Right hindlimb (tissue), 1 donor: ENCODE measurements at regions not wholly inside any gene's neighbourhood (a gene's known extent, or its start where the extent isn't known, plus 50 kb on each side); places are given as distances from the start of the nearest gene placed in this dataset.

ENCODE experiments used
- DNase-seq: peaks from one replicate; pipeline ENCODE4 v3.0.0-alpha.2; 2018

DNA sequence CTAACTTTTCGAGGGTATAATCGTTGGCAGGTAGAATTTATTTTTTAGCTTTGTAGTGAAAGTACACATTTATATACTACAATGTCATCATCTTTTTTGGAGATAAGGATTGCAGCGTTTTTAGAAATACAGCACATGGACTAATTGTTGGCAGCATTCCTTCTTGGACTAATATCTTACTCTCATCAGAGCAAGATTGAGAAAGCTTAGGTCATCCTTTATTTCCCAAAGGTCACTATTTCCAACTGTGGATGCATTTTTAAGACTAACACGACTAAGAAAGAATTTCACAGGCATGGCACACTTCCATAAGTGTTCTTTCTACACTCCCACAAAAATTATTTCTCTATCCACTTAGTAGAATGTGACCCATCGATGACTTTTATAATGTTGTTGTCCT, 732.3 kb downstream of the NCAM2 start:
- DNase-seq = no peak

DNA sequence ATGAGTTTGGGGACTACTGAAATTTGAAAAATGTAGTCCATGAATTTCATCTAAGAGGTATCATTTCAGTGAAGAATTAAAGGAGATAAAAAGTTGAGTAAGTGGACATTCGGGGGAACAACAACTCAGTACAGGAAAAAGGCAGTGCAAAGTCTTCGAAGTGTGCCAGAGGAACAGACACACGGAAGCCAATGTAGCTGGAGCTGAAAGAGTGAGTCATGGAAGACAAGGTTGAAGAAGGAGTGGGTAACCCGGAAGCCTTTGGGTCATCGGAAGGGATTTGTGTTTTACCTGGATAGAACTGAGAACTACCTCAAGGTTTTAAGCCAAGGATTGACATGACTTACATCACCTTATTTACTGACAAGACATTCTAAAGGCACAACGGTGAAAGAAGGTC, 733.4 kb downstream of the NCAM2 start:
- DNase-seq = no peak

DNA sequence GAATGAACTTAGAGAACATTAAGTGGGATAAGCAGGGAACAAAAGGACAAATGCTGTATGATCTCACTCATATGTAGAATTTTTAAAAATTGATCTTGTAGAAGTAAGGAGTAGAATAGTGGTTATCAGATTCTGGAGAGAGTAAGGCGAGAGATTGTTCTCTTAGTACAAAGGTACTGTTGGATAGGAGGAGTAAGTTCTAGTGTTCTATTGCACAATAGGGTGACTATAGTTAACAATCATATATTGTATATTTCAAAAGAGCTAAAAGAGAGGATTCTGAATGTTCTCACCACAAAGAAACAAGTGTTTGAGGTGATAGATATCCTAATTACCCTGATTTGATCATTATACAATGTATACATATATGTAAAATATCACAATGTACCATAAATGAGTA, 735.9 kb downstream of the NCAM2 start:
- no peak for DNase-seq

DNA sequence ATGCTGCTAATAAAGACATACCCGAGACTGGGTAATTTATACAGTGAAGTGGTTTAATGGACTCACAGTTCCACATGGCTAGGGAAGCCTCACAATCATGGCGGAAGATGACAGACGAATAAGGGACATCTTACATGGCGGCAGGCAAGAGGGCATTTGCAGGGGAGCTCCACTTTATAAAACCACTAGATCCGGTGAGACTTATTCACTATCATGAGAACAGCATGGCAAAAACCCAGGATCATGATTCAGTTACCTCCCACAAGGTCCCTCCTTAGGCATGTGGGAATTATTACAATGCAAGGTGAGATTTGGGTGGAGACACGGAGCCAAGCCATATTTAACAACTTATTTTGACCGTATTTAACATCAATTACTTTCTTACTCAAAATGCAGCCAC, 739.0 kb downstream of the NCAM2 start:
- DNase-seq = no peak

DNA sequence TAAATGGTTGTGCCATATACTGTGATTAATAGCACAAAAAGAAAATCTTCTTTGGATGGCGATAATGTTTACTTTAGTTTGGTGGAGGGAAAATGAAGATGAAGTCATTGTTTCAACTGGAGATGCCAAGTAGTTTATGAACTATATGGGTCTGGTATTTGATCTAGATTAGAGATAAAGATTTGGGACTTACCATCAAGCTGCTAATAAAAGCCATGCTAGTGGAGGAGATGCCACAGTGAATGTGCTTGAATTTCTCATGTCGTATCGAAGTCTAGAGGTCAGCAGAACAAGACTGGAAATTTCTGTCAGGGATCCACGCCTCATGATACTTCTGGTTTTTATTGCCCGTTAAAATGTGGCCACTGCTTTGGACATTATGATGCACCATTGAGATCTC, 742.0 kb downstream of the NCAM2 start:
- no peak for DNase-seq

DNA sequence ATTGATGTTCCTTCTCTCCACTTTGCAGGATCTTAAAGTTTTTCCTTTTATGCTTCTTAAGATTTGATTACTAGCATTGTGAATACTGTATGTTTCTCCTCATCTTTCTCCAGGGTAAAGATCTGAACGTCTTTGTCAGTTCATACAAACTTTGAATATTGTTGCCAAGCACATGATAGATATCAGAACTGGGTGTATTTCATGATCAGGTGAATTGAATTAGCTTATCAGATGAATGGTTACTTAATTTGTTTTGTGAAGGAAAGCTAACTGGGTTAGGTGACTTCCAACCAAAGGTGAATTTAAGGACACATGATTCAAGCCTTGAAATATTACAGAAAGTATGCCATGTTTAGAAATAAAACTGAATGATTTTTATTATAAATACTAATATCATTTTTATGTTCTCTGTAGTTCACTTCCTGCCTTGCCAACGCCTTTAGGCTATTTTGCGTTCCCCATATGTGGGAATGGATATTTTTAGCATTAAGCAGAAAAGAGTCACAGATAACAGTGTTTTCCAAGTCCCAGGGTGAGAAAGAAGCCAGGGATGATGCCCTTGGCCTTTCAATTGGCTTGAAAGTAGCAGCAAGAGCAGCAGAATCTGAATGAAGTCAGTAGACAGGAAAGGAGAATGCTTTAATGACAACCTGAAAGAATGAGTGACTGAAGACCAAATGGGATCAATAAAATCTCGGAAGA, 752.1 kb downstream of the NCAM2 start:
- no peak for DNase-seq

DNA sequence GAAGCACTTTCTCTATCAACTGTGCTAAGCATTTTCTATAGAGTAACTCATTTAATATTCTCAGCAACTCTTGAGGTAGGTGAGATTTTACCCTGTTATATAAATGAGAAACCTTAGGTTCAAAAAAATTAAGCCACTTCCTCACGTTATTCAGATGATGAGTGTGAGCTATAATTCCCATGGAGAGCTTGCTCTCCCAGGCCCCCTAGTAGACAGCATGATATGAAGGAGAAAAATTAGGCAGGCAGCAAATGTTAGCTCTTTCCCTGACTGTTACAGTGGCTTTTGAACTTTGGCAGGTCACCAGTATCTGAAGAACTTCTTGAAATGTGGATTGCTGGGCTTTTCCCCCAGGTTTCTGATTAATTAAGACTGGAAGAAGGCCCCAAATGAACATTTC, 753.1 kb downstream of the NCAM2 start:
- no peak for DNase-seq

DNA sequence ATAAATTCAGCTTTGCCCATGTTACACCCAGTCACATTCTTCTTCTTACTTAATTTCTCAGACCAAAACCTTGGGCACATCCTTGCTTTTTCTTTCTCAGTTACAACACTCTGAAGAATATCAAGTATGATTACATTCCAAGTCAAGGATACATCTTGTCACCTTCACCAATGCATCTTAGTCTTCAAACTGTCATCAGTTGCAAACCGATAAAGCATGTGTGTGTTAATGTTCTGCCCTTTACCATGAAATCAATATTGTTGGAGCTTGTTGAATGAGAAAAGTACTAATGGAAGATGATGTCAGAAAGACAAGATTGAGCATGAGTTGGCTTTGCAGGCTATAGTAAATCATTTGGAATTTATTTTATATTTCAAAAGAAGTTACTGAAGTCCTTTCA, 764.6 kb downstream of the NCAM2 start:
- no peak for DNase-seq

DNA sequence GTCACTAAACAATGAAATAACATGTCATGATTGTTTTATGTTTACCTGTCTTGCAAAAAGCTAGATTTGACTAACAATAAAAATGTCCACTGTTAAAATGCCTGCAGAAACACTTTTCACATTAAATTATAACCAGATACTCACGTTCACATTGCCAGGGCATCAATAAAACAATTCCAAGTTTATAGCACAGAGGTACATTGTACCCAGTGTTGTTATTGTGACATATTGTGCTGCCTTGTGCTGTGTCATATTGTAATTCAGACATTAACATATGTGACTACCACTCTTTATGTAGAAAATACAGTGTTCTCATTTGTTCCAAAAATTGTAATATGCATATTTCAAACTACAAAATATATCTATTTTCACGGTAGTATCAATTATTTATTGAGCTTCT, 766.1 kb downstream of the NCAM2 start:
- DNase-seq = no peak

DNA sequence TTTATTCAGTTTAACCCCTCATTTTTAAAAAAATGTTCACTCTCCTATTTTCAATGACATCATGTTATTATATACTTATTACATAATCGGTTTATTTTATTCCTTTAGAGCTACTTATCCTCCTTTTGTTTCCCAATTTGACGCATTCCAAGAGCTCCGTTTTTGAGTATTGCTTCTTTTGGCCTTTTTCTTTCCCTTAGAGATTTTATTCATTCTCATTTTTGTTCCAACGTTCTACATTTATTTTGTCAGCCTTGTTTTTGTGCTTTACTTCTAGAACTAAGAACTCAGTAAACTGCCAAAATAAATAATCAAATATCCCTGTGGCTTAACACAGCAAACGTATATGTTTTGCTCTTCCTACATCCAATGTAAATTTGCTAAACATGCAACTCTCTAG, 769.1 kb downstream of the NCAM2 start:
- no peak for DNase-seq

DNA sequence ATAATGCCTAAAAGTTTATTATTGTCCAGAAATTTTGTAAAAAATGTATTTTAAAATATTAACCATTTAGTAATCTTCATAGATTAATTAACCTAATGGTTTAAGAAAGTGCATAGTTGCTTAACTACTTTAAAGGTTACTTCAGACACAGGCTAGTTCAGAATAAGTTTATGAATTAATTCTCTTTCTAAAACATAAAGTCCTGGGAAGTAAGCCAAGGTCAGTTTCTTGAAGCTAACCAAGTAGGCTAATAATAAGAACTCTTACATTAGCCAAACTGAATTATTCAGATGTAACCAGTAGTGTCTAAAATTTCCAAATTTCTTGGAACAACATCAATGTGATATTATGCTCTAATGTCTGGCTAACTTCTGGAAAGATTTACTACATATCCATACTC, 790.4 kb downstream of the NCAM2 start:
- no peak for DNase-seq

DNA sequence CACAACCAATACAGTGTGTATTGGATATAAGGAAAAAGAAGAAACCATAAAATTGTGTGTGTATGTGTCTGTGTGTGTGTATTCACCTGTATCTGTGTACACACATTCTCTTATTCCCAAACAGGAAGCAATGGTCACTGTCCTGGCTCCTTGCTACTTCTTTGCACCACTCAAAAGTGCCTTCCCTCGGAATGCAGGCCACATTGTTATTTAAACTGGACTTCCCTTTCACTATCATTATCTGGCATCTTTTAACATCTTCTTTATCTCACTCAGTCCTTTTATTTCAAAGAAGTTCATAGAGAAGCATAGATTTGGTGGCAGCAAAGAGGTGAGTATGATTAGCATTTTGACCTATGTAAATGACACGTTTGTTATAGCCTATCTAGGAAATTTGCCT, 803.7 kb downstream of the NCAM2 start:
- no peak for DNase-seq

DNA sequence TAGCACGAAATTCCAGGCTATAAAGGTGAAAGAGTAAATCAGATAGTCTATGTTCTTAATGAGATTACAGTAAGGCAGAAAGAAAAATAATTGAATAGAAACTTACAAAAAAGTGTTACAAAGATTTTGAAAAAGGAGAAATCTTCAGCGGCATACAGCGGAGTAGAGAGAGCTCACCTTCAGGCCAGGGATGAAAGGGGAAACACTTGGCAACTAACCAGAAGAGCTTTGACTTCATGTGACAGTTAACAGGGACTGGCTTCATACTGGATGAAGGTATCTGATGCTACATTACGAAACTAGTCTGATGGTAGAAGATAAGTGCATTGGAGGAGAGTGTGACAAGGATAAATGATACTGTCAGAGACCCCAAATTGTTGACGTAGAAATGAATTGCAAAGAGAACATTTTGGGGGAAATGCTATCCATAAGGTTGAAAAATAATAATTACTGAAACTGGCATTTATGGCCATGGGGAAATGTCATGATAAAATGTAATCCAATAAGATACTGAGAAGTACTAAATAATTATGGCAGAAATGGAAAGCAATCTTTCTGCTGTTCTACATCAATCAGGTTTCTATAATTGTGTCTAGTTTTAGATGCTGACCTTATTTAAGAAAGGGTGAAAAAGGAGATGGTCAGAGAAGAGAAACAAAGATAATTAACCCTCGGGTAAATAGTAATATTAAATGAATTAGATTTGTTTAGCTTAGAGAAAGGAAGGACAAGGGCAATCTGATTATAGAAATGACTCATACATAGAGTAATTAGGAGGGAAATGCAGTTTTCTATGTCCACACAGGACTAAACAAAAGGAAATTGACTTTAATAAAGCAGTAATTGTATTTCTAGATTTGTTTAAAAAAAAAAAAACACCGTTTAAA, 808.7 kb downstream of the NCAM2 start:
- no peak for DNase-seq

DNA sequence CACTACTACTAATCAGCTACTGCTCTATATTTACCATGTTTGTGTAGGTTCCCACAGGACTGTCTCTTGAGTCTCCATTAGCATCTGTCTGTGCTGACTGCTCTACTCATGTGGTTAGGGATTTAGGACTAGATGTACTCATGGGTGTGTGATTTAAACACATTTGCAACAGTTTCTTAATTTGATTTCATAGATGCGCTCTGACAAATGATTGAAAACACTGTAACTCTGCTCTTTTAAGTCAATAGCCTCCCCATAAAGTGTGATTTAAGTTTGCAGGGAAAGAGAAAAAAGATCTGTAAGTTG, 809.3 kb downstream of the NCAM2 start:
- no peak for DNase-seq

DNA sequence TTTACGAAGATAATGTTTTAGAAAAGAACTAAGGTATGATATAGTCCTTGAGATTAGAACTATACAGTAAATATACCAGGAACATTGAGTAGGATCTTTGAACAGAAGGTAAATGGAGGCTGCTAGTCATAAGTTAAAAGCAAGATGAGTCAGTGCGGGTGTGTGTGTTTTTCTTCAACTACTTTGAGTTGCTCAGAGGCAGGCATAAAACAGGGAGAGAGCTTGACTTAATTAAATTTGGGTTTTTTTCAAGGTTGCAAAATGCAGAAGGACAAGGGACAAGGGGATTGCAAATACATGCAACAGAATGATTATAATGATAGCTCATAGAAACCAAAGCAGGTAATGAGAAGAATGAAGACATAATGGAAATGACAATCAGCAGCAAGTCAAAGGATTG, 815.1 kb downstream of the NCAM2 start:
- no peak for DNase-seq

DNA sequence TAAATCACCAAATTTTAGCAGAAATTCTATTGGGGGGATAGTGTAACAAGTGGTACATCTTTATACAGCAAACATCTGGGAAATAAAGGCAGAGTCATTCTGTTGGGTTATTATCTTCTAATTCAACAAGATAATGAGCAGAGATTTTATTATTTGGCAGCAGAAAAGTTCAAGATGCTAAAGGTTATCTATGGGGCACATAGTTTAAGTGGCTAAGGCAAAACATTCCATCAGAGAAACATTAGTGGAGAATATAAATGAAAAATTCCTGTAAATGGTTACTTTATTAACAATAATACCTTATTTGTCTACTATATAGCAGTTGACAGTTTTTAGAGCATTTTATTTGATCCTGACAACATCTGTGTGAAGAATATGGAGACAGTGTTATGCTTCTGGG, 815.7 kb downstream of the NCAM2 start:
- DNase-seq = no peak

DNA sequence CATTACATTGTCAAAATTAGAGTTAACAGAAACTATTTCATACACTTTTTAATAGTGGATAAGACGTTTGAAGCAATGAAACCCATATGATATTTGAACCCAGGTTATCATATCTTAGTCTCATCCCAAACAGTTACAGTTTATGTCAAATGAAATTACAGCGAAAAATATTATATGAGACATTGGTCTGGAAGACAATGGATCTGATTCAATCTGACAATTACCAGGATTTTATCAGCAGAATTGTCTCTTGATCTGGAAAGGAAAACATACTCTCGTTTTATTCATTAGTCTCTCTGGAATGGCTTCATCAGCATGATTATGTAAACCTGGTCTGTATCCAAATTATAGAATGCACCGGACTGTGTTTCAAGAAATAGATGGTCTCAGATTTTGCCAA, 818.6 kb downstream of the NCAM2 start:
- DNase-seq = no peak

DNA sequence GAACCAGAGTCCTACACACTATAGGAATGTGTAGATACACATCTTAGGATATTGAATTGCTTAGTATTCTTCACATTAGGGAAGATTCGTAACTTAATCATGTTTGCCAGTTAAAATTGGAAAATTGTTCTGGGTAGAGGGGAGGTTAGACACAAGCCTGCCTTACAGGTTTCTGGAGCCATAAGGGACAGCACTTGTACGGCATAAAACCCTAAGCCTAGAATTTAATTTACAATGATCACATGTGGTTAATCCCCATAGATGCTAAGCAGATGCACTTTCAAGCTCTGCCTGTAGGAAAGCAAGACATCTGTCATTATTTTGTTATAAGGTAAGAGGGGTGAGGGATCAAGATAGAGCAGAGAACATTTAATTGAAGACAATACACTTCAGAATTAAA, 820.7 kb downstream of the NCAM2 start:
- DNase-seq = no peak

DNA sequence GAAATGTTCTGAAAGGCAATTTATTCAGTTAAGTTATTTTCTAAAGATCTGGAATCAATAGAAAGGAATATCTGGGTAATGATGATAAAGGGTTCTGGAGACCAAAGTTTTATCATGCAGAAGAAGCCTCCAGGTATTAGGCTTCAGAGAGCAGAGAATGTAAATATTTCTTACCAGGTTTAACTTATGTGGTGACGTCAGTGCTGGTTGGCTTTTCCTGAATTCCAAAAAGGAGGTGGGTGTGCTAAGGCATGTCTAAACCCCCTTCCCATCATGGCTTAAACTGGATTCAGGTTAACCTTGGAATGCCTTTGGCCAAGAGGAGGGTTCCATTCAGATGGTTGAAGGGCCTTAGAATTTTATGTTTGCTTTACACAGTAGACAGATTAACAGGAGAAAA, 829.9 kb downstream of the NCAM2 start:
- no peak for DNase-seq

DNA sequence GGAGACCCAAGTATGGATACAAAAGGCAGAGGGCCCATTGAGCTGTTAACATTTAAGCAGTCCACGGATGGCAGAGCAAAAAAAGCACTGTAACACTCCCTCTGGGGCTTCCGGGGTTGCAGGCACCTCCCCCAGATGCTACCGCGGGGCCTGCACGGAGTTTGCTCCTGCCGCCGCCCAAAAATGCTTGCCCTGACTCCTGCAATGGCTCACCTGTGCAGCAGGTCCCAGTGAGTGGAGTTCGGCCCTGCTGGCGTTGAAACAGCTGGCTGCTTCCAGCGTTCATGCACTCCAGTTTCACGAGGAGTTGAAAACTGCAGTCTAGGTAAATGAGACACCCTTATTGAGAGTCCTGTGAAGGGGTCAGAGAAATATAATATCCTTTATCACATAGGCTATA, 832.8 kb downstream of the NCAM2 start:
- DNase-seq = no peak

DNA sequence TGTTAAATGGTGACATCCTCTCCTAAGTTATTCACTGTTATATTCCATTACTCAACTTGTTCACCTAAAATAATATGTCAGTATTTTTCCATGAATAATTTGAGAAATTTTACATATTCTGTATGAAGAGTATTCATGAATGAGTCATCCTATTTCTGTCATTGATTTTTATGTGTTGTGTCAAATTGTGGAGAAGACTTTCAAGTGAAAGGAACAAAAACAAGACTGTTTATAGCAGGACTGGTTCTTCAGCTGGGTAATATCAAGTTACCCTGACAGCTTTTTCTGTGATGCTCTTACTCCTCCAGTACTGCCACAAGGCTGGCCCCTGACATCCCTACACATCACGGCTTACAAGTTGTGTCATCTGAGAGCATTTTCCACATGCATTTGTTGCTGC, 847.7 kb downstream of the NCAM2 start:
- no peak for DNase-seq

DNA sequence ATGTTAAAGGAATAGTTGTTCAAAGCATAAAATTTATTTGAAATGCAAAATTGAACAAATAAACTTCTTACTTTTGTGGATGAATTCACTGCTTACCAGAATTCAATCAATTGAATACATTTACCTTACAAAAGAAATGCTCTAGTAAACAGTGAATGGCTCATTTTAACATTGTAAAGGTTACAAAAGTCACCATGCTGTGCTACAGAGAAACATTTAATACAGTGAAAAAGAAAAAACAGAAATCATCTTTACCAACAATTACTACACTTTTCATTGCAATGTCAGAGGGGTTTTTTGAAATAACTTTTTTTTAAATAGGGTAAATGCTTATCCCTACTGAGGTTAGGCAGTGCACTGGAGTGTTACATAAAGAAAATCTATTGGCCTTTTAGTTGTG, 853.0 kb downstream of the NCAM2 start:
- no peak for DNase-seq

DNA sequence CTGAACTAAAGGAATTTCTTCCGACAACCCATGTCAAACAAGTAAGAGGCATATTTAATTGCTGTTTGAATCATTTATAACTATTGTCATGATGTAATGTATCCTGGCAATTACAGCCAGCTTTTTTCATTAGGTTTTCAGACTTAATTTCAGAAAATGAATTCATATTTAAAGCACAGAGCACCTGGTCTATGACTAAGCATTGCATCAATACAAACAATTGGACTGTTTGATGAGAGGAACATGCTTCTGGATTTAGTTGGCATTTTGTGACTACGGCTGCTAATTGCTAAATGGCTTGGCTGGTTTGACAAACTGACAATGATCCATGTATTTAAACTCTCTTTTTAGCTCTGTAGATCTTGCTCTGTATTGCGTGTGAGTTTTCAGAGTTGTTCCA, 853.4 kb downstream of the NCAM2 start:
- DNase-seq = no peak

DNA sequence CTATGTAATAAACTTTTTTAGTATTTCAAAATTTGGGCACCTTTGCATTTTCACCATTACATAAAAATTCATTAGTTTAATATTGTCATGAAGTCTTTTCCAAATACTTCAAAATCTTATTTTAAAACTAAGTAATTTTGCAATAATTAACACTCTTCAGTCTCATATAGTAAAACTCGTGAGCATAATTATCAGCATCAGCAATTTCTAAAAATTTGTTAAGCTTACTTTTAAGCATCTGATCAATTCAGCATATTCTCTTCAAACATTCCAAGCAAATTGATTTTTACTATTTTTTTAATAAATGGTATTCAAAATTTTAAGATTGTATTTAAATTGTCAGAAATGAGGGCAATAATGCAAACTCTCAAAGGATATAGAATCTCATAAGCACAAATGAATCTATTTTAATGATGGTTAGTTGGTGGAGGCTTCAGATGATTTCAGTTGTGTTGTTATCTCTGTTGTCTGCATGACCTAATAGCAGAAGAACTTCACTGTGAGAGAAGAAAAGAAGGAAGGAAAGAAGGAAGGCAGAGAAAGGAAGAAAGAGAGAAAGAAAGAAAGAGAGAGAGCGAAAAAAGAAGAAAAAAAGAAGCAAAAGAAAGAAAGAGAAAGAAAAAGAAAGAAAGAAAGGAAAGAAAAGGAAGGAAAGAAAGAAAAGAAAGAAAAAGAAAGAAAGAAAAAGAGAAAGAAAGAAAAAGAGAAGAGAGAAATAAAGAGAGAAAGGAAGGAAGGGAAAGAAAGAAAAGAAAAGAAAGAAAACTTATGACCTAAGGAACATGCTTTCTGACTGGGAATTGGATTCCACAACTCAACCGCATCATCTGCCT, 860.5 kb downstream of the NCAM2 start:
- DNase-seq = no peak
